ENCODE measurements at regions not wholly inside any gene's neighbourhood (a gene's known extent, or its start where the extent isn't known, plus 50 kb on each side); places are given as distances from the start of the nearest gene placed in this dataset.

DNA sequence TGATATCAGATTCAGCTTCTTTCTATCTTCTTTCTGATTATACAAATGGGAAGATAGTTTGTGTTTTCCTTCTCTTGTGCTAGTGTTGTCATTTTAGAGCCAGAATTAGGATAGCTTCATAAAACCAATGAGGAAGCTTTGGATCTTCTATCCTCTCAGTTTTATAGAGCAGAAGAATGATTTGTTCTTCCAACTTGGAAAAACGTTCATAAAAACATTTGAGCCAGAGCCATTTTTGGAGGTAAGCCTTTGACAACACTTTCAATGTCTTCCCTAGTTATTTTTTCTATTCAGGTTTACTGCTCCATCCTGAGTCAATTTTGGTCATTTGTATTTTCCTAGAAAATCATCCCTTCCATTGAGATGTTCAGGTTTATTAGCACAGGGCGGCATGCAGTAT lies 91.2 kb upstream of the MYOCD start:
- H3K36me3 ChIP-seq (ENCODE audit: control insufficient read depth in 4 of 4, insufficient read depth in 4 of 4, low read length in 3 of 4) = no peaks in the 10 kb centered on the region
- H3K27me3 ChIP-seq (replicated peaks in 2 of 5; ENCODE audit: control insufficient read depth in 4 of 5, insufficient read depth in 5 of 5, low read length in 4 of 5) = no peaks in the 10 kb centered on the region
- H3K27ac ChIP-seq (ENCODE audit: insufficient read depth in 1 of 2, low read depth in 1 of 2, low read length in 2 of 2, poor library complexity in 1 of 2, severe bottlenecking in 2 of 2) = no peak overlapping the region
- ChIA-PET CTCF (interaction anchor here (1.1 kb wide), 1 partner anchor 26 kb away, joined by 3 read pairs; no protein-coding TSS in a partner anchor), POLR2A (no interaction called here)
- no peak overlapping the region for H3K4me3 ChIP-seq (ENCODE audit: control insufficient read depth in 1 of 7, extremely low read depth in 1 of 7, insufficient read depth in 4 of 7, low read depth in 2 of 7, low read length in 6 of 7)
- 40% methylated on average over 1 of the region's 2 CpGs for WGBS (ENCODE audit: insufficient coverage)
- H3K4me1 ChIP-seq (ENCODE audit: control extremely low read depth in 1 of 4, control insufficient read depth in 4 of 4, insufficient read depth in 4 of 4, low read length in 3 of 4) = no peaks in the 10 kb centered on the region
- H3K9me3 ChIP-seq (ENCODE audit: control extremely low read depth in 1 of 5, control insufficient read depth in 4 of 5, insufficient read depth in 2 of 5, low read depth in 1 of 5, low read length in 4 of 5) = no peaks in the 10 kb centered on the region
- DNase-seq = no peak

- H3K36me3 ChIP-seq (ENCODE audit: control insufficient read depth in 4 of 4, insufficient read depth in 4 of 4, low read length in 3 of 4) = no peaks in the 10 kb centered on the region
- ChIA-PET POLR2A (no interaction called here), CTCF (no interaction called here)
- H3K4me1 ChIP-seq (ENCODE audit: control extremely low read depth in 1 of 4, control insufficient read depth in 4 of 4, insufficient read depth in 4 of 4, low read length in 3 of 4) = no peaks in the 10 kb centered on the region
- DNase-seq = no peak
- H3K4me3 ChIP-seq (ENCODE audit: control insufficient read depth in 1 of 7, extremely low read depth in 1 of 7, insufficient read depth in 4 of 7, low read depth in 2 of 7, low read length in 6 of 7) = no peak overlapping the region
- no peaks in the 10 kb centered on the region for H3K9me3 ChIP-seq (ENCODE audit: control extremely low read depth in 1 of 5, control insufficient read depth in 4 of 5, insufficient read depth in 2 of 5, low read depth in 1 of 5, low read length in 4 of 5)
- H3K27me3 ChIP-seq (replicated peaks in 2 of 5; ENCODE audit: control insufficient read depth in 4 of 5, insufficient read depth in 5 of 5, low read length in 4 of 5) = no peaks in the 10 kb centered on the region
- no peak overlapping the region for H3K27ac ChIP-seq (ENCODE audit: insufficient read depth in 1 of 2, low read depth in 1 of 2, low read length in 2 of 2, poor library complexity in 1 of 2, severe bottlenecking in 2 of 2)
These were observed 90.0 kb upstream of the MYOCD start for GRCh38 chr17:12575641-12576040.

- WGBS (ENCODE audit: insufficient coverage) = no CpG with 5 or more reads among the region's 5 CpGs
- Histone ChIP-seq H3K4me3 (ENCODE audit: control insufficient read depth in 1 of 7, extremely low read depth in 1 of 7, insufficient read depth in 4 of 7, low read depth in 2 of 7, low read length in 6 of 7) (no peak overlapping the region), H3K27me3 (replicated peaks in 2 of 5; ENCODE audit: control insufficient read depth in 4 of 5, insufficient read depth in 5 of 5, low read length in 4 of 5) (no peaks in the 10 kb centered on the region), H3K4me1 (ENCODE audit: control extremely low read depth in 1 of 4, control insufficient read depth in 4 of 4, insufficient read depth in 4 of 4, low read length in 3 of 4) (no peaks in the 10 kb centered on the region), H3K27ac (ENCODE audit: insufficient read depth in 1 of 2, low read depth in 1 of 2, low read length in 2 of 2, poor library complexity in 1 of 2, severe bottlenecking in 2 of 2) (no peak overlapping the region), H3K36me3 (ENCODE audit: control insufficient read depth in 4 of 4, insufficient read depth in 4 of 4, low read length in 3 of 4) (no peaks in the 10 kb centered on the region), H3K9me3 (ENCODE audit: control extremely low read depth in 1 of 5, control insufficient read depth in 4 of 5, insufficient read depth in 2 of 5, low read depth in 1 of 5, low read length in 4 of 5) (peaks cover 0 to 4% (median 0%) of the 10 kb centered on the region in 5 experiments)
- no peak for DNase-seq
- CTCF ChIA-PET = no interaction called here
- POLR2A ChIA-PET = no interaction called here
These were observed 86.4 kb upstream of the MYOCD start for GRCh38 chr17:12579288-12579687.

DNA sequence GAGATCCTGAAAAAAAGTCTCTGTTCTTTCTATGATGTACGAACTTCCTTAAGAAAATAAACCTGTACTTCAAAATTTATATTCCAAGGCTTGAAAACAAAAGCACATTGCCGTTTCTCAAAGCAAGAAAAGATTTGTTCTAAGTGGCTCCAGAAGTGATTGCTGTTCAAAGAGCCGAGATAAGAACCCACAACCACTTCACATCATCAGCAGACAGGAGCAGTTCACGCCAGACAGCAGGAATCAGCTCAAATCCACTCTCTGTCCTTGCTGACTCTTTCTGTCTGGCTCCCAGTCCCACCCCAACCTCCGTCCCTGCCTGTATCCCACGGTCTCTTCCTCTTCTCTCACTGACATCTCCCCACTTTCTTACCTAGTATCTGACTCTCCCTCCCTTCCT lies 85.0 kb upstream of the MYOCD start:
- CTCF ChIA-PET = no interaction called here
- Histone ChIP-seq H3K4me1 (ENCODE audit: control extremely low read depth in 1 of 4, control insufficient read depth in 4 of 4, insufficient read depth in 4 of 4, low read length in 3 of 4) (no peaks in the 10 kb centered on the region), H3K27ac (ENCODE audit: insufficient read depth in 1 of 2, low read depth in 1 of 2, low read length in 2 of 2, poor library complexity in 1 of 2, severe bottlenecking in 2 of 2) (no peak overlapping the region), H3K36me3 (ENCODE audit: control insufficient read depth in 4 of 4, insufficient read depth in 4 of 4, low read length in 3 of 4) (no peaks in the 10 kb centered on the region), H3K9me3 (ENCODE audit: control extremely low read depth in 1 of 5, control insufficient read depth in 4 of 5, insufficient read depth in 2 of 5, low read depth in 1 of 5, low read length in 4 of 5) (peaks cover 0 to 4% (median 0%) of the 10 kb centered on the region in 5 experiments), H3K4me3 (ENCODE audit: control insufficient read depth in 1 of 7, extremely low read depth in 1 of 7, insufficient read depth in 4 of 7, low read depth in 2 of 7, low read length in 6 of 7) (no peak overlapping the region), H3K27me3 (replicated peaks in 2 of 5; ENCODE audit: control insufficient read depth in 4 of 5, insufficient read depth in 5 of 5, low read length in 4 of 5) (no peaks in the 10 kb centered on the region)
- WGBS (ENCODE audit: insufficient coverage) = 18% methylated on average over 6 of the region's 6 CpGs
- POLR2A ChIA-PET = no interaction called here
- DNase-seq = no peak

DNA sequence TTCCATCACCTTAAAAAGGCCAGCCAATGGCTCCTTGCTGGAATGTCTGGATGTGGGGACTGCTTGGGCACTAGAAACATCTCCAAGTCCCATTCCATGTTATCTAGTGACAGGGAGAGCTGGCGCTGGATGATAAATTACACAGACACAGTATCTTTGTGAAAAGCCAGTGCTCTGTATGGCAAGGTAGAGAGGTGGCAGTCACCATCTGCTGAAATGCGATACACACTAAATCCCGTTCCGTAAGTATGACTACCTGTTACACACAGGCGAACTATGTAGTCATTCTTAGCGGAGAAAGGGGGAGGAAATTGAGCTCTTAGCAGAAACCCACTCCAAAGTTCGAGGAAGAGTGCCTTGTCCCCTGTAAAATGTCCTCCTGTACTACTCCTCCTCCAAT lies 81.0 kb upstream of the MYOCD start:
- ChIA-PET CTCF (no interaction called here), POLR2A (no interaction called here)
- no peak overlapping the region for H3K4me3 ChIP-seq (ENCODE audit: control insufficient read depth in 1 of 7, extremely low read depth in 1 of 7, insufficient read depth in 4 of 7, low read depth in 2 of 7, low read length in 6 of 7)
- no peaks in the 10 kb centered on the region for H3K4me1 ChIP-seq (ENCODE audit: control extremely low read depth in 1 of 4, control insufficient read depth in 4 of 4, insufficient read depth in 4 of 4, low read length in 3 of 4)
- no peaks in the 10 kb centered on the region for H3K27me3 ChIP-seq (replicated peaks in 2 of 5; ENCODE audit: control insufficient read depth in 4 of 5, insufficient read depth in 5 of 5, low read length in 4 of 5)
- H3K27ac ChIP-seq (ENCODE audit: insufficient read depth in 1 of 2, low read depth in 1 of 2, low read length in 2 of 2, poor library complexity in 1 of 2, severe bottlenecking in 2 of 2) = no peak overlapping the region
- no peak for DNase-seq
- H3K9me3 ChIP-seq (ENCODE audit: control extremely low read depth in 1 of 5, control insufficient read depth in 4 of 5, insufficient read depth in 2 of 5, low read depth in 1 of 5, low read length in 4 of 5) = peaks cover 0 to 4% (median 0%) of the 10 kb centered on the region in 5 experiments
- H3K36me3 ChIP-seq (ENCODE audit: control insufficient read depth in 4 of 4, insufficient read depth in 4 of 4, low read length in 3 of 4) = no peaks in the 10 kb centered on the region
- 96% methylated on average over 5 of the region's 7 CpGs for WGBS (ENCODE audit: insufficient coverage)

DNA sequence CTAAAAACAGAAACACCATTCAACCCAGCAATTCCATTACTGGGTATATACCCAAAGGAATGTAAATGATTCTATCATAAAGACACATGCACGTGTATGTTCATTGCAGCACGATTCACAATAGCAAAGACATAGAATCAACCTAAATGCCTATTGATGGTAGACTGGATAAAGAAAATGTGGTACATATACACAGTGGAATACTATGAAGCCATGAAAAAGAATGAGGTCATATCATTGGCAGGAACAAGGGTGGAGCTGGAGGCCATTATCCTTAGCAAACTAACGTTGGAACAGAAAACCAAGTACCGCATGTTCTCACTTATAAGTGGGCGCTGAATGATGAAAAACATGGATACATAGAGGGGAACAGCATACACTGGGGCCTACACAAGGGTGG lies 77.2 kb upstream of the MYOCD start:
- POLR2A ChIA-PET = no interaction called here
- CTCF ChIA-PET = no interaction called here
- no peak overlapping the region for H3K4me3 ChIP-seq (ENCODE audit: control insufficient read depth in 1 of 7, extremely low read depth in 1 of 7, insufficient read depth in 4 of 7, low read depth in 2 of 7, low read length in 6 of 7)
- H3K9me3 ChIP-seq (ENCODE audit: control extremely low read depth in 1 of 5, control insufficient read depth in 4 of 5, insufficient read depth in 2 of 5, low read depth in 1 of 5, low read length in 4 of 5) = no peaks in the 10 kb centered on the region
- WGBS (ENCODE audit: insufficient coverage) = 90% methylated on average over 3 of the region's 5 CpGs
- no peaks in the 10 kb centered on the region for H3K36me3 ChIP-seq (ENCODE audit: control insufficient read depth in 4 of 4, insufficient read depth in 4 of 4, low read length in 3 of 4)
- no peaks in the 10 kb centered on the region for H3K4me1 ChIP-seq (ENCODE audit: control extremely low read depth in 1 of 4, control insufficient read depth in 4 of 4, insufficient read depth in 4 of 4, low read length in 3 of 4)
- no peaks in the 10 kb centered on the region for H3K27me3 ChIP-seq (replicated peaks in 2 of 5; ENCODE audit: control insufficient read depth in 4 of 5, insufficient read depth in 5 of 5, low read length in 4 of 5)
- H3K27ac ChIP-seq (ENCODE audit: insufficient read depth in 1 of 2, low read depth in 1 of 2, low read length in 2 of 2, poor library complexity in 1 of 2, severe bottlenecking in 2 of 2) = no peak overlapping the region
- no peak for DNase-seq

GRCh38 chr17:12590417-12590816 lies 75.3 kb upstream of the MYOCD start:
- DNase-seq = no peak

More at GRCh38 chr17:12590417-12590816, 75.3 kb upstream of the MYOCD start:
- Histone ChIP-seq H3K4me1 (ENCODE audit: control extremely low read depth in 1 of 4, control insufficient read depth in 4 of 4, insufficient read depth in 4 of 4, low read length in 3 of 4) (no peaks in the 10 kb centered on the region), H3K36me3 (ENCODE audit: control insufficient read depth in 4 of 4, insufficient read depth in 4 of 4, low read length in 3 of 4) (no peaks in the 10 kb centered on the region), H3K27ac (ENCODE audit: insufficient read depth in 1 of 2, low read depth in 1 of 2, low read length in 2 of 2, poor library complexity in 1 of 2, severe bottlenecking in 2 of 2) (no peak overlapping the region), H3K9me3 (ENCODE audit: control extremely low read depth in 1 of 5, control insufficient read depth in 4 of 5, insufficient read depth in 2 of 5, low read depth in 1 of 5, low read length in 4 of 5) (no peaks in the 10 kb centered on the region), H3K4me3 (ENCODE audit: control insufficient read depth in 1 of 7, extremely low read depth in 1 of 7, insufficient read depth in 4 of 7, low read depth in 2 of 7, low read length in 6 of 7) (no peak overlapping the region), H3K27me3 (replicated peaks in 2 of 5; ENCODE audit: control insufficient read depth in 4 of 5, insufficient read depth in 5 of 5, low read length in 4 of 5) (no peaks in the 10 kb centered on the region)
- ChIA-PET POLR2A (no interaction called here), CTCF (no interaction called here)
- 96% methylated on average over 6 of the region's 10 CpGs for WGBS (ENCODE audit: insufficient coverage)
